Osteoblast (primary cell): ENCODE measurements at regions not wholly inside any gene's neighbourhood (a gene's known extent, or its start where the extent isn't known, plus 50 kb on each side); places are given as distances from the start of the nearest gene placed in this dataset.
A peak's percentile ranks its signal among the peaks of the same experiment; 100 is the strongest.

ENCODE experiments used
- DNase-seq: peaks from one replicate; pipeline ENCODE4 v3.0.0; 2011; ENCODE audit warnings: low spot score, mixed read lengths; ENCODE audit not compliant: insufficient read length; ENCODE audit errors: missing footprints
- H2AFZ ChIP-seq: 2 replicates; pipeline ENCODE4 v1.6.0; 2011; ENCODE audit warnings: mild to moderate bottlenecking, low read length
- H3K27ac ChIP-seq: 2 replicates; pipeline ENCODE4 v1.5.1; 2011; ENCODE audit warnings: mild to moderate bottlenecking, low read depth, low read length, moderate library complexity
- H3K27me3 ChIP-seq: 2 replicates; pipeline ENCODE4 v1.6.0; 2012; ENCODE audit warnings: mild to moderate bottlenecking, control low read depth, inconsistent platforms, low read length, moderate library complexity; ENCODE audit not compliant: insufficient read depth
- H3K36me3 ChIP-seq: 2 replicates; pipeline ENCODE4 v1.5.1; 2011; ENCODE audit warnings: mild to moderate bottlenecking, low read length, control low read depth, moderate library complexity; ENCODE audit not compliant: insufficient read depth
- H3K4me1 ChIP-seq: 2 replicates; pipeline ENCODE4 v1.5.1; 2011; ENCODE audit warnings: mild to moderate bottlenecking, low read length, control low read depth, moderate library complexity; ENCODE audit not compliant: insufficient read depth
- H3K4me2 ChIP-seq: 2 replicates; pipeline ENCODE4 v1.6.0; 2011; ENCODE audit warnings: mild to moderate bottlenecking, low read length; ENCODE audit not compliant: insufficient read depth
- H3K4me3 ChIP-seq: fragments of 200-600 bp; sonication (generic); 3 replicates; pipeline ENCODE4 v1.5.1; 2012; ENCODE audit warnings: mild to moderate bottlenecking, low read length, inconsistent platforms; ENCODE audit not compliant: insufficient read depth
- H3K79me2 ChIP-seq: 2 replicates; pipeline ENCODE4 v1.6.0; 2012; ENCODE audit warnings: mild to moderate bottlenecking, low read length, control low read depth, inconsistent platforms; ENCODE audit not compliant: insufficient read depth
- H3K9me3 ChIP-seq: 2 replicates; pipeline ENCODE4 v1.5.1; 2011; ENCODE audit warnings: low read depth, low read length, control low read depth
- H4K20me1 ChIP-seq: 2 replicates; pipeline ENCODE4 v1.6.0; 2012; ENCODE audit warnings: mild to moderate bottlenecking, low read length, control low read depth; ENCODE audit not compliant: insufficient read depth
- CTCF ChIP-seq: IDR thresholded peaks from 2 replicates; pipeline ENCODE4 v1.5.1; 2011; ENCODE audit warnings: mild to moderate bottlenecking, low read depth, low read length, moderate library complexity; ENCODE audit errors: extremely low read depth

GRCh38 chr15:95600884-95601283 is 729.6 kb upstream of the NR2F2 start:
- H3K9me3 ChIP-seq, result peaks cover 2% of the 10 kb centered on the region
- no peak for DNase-seq
- no peak for TF ChIP-seq CTCF

GRCh38 chr15:95601525-95601924 is 729.0 kb upstream of the NR2F2 start:
- no peaks in the 10 kb centered on the region for H3K27me3 ChIP-seq
- peaks cover 2% of the 10 kb centered on the region for H3K9me3 ChIP-seq
- peaks cover 10% of the 10 kb centered on the region for H3K4me1 ChIP-seq
- TF ChIP-seq CTCF, result no peak
- no peak overlapping the region for H3K4me3 ChIP-seq
- H3K27ac ChIP-seq, result no peak overlapping the region
- H3K79me2 ChIP-seq, result no peaks in the 10 kb centered on the region
- no peak overlapping the region for H2AFZ ChIP-seq
- no peaks in the 10 kb centered on the region for H3K36me3 ChIP-seq
- DNase-seq, result no peak
- H4K20me1 ChIP-seq, result no peaks in the 10 kb centered on the region
- H3K4me2 ChIP-seq, result no peak overlapping the region

More at GRCh38 chr15:95600884-95601283, 729.6 kb upstream of the NR2F2 start:
- Histone ChIP-seq H3K4me1 (peaks cover 10% of the 10 kb centered on the region), H2AFZ (no peak overlapping the region), H3K79me2 (no peaks in the 10 kb centered on the region), H4K20me1 (no peaks in the 10 kb centered on the region), H3K27ac (no peak overlapping the region), H3K4me3 (no peak overlapping the region), H3K27me3 (no peaks in the 10 kb centered on the region), H3K36me3 (no peaks in the 10 kb centered on the region), H3K4me2 (no peak overlapping the region)

GRCh38 chr15:95603802-95604201 is 726.7 kb upstream of the NR2F2 start:
- DNase-seq, result no peak
- H2AFZ ChIP-seq, result peak overlapping the region; percentile 1

GRCh38 chr15:95604634-95605036 is 725.9 kb upstream of the NR2F2 start:
- Histone ChIP-seq H2AFZ (no peak overlapping the region), H3K27ac (no peak overlapping the region), H3K4me1 (peaks cover 10% of the 10 kb centered on the region), H3K4me2 (no peak overlapping the region), H3K27me3 (no peaks in the 10 kb centered on the region), H3K9me3 (peaks cover 2% of the 10 kb centered on the region), H3K79me2 (no peaks in the 10 kb centered on the region), H3K36me3 (no peaks in the 10 kb centered on the region), H3K4me3 (no peak overlapping the region), H4K20me1 (no peaks in the 10 kb centered on the region)
- TF ChIP-seq CTCF, result no peak
- no peak for DNase-seq

More at GRCh38 chr15:95603802-95604201, 726.7 kb upstream of the NR2F2 start:
- Histone ChIP-seq H3K4me1 (peaks cover 10% of the 10 kb centered on the region), H3K79me2 (no peaks in the 10 kb centered on the region), H4K20me1 (no peaks in the 10 kb centered on the region), H3K36me3 (no peaks in the 10 kb centered on the region), H3K9me3 (peaks cover 2% of the 10 kb centered on the region), H3K4me3 (no peak overlapping the region), H3K4me2 (no peak overlapping the region), H3K27me3 (no peaks in the 10 kb centered on the region), H3K27ac (no peak overlapping the region)
- no peak for TF ChIP-seq CTCF
